ENCODE measurements at regions not wholly inside any gene's neighbourhood (a gene's known extent, or its start where the extent isn't known, plus 50 kb on each side); places are given as distances from the start of the nearest gene placed in this dataset.

DNA sequence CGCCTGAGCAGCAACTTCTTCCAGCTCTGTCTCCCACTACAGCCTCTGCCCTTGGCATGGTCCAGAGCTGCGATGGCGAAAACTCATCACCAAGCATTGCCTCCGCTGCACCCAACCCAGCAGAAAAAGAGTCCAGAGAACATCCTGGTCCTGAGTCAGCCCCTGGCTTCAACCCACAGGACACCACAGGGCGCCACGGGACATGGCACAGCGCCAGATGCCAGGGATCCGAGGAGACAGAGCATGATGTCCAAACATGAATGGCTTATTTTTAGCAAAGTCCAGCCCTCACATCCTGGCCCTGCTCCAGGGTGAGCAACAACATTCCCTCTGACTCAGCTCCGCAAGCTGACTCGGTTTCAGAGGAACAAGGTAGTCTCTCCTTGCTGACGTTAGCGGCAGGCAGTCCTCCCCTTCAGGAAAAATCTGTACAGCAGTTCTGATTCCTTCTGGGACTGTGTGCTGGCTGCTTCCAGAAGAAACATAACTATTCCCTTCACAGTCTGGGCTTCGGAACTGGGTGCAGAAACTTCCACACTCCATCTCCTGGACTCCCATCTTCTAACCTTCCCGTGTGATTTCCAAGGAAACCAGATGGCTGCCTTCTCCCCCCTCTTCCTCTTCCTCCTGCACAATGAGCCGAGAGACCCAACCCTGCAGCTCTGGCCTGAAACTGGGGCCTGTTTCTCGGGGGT, 131.3 kb downstream of the TOMM20 start (continued):
- no peak for TF ChIP-seq JDP2 (CRISPR knock-in tag; IDR thresholded peaks at IDR 0.05; ENCODE audit: borderline replicate concordance)
- no peak for TF ChIP-seq ZSCAN21 (CRISPR knock-in tag; IDR thresholded peaks at IDR 0.05; ENCODE audit: borderline replicate concordance)
- no peak for TF ChIP-seq ZNF75D (CRISPR knock-in tag; IDR thresholded peaks at IDR 0.05; ENCODE audit: borderline replicate concordance)
- peak; percentile 80; the same call in 1 of the 2 replicates for TF ChIP-seq ZMYM3 (CRISPR knock-in tag; IDR thresholded peaks at IDR 0.05)
- no peak for TF ChIP-seq ZNF382 (CRISPR knock-in tag; IDR thresholded peaks at IDR 0.05; ENCODE audit: borderline replicate concordance)
- no peak for TF ChIP-seq MTF1 (CRISPR knock-in tag; IDR thresholded peaks at IDR 0.05)
- TF ChIP-seq JARID2 (CRISPR knock-in tag; IDR thresholded peaks at IDR 0.05; ENCODE audit: insufficient replicate concordance): no peak
- TF ChIP-seq FIP1L1 (IDR thresholded peaks at IDR 0.05; ENCODE audit: borderline replicate concordance, insufficient read depth, low read depth, low read length): 0 out of 2 replicates have a peak, but pooled peaks have one; percentile 60
- TF ChIP-seq MEF2D (CRISPR knock-in tag; IDR thresholded peaks at IDR 0.05): peak; percentile 99
- no peak for TF ChIP-seq SNAI1 (CRISPR knock-in tag; IDR thresholded peaks at IDR 0.05; ENCODE audit: borderline replicate concordance)
- TF ChIP-seq PHF21A (CRISPR knock-in tag; IDR thresholded peaks at IDR 0.05): peak; percentile 82
- TF ChIP-seq, protein P1, sequence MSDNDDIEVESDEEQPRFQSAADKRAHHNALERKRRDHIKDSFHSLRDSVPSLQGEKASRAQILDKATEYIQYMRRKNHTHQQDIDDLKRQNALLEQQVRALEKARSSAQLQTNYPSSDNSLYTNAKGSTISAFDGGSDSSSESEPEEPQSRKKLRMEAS (IDR thresholded peaks at IDR 0.05): peak; percentile 75
- TF ChIP-seq ZNF775 (CRISPR knock-in tag; IDR thresholded peaks at IDR 0.05; ENCODE audit: borderline replicate concordance): no peak
- TF ChIP-seq SRSF4 (IDR thresholded peaks at IDR 0.05; ENCODE audit: low read depth, low read length, poor library complexity, severe bottlenecking): no peak
- no peak for TF ChIP-seq CBX1 (IDR thresholded peaks at IDR 0.05; ENCODE audit: low read depth)
- no peak for TF ChIP-seq ZNF543 (CRISPR knock-in tag; IDR thresholded peaks at IDR 0.05)
- peak; percentile 54; the same call in 1 of the 2 replicates for TF ChIP-seq BHLHE40 (IDR thresholded peaks at IDR 0.05; ENCODE audit: low read length)
- TF ChIP-seq ZNF354B (CRISPR knock-in tag; IDR thresholded peaks at IDR 0.05): no peak
- TF ChIP-seq, protein P2, sequence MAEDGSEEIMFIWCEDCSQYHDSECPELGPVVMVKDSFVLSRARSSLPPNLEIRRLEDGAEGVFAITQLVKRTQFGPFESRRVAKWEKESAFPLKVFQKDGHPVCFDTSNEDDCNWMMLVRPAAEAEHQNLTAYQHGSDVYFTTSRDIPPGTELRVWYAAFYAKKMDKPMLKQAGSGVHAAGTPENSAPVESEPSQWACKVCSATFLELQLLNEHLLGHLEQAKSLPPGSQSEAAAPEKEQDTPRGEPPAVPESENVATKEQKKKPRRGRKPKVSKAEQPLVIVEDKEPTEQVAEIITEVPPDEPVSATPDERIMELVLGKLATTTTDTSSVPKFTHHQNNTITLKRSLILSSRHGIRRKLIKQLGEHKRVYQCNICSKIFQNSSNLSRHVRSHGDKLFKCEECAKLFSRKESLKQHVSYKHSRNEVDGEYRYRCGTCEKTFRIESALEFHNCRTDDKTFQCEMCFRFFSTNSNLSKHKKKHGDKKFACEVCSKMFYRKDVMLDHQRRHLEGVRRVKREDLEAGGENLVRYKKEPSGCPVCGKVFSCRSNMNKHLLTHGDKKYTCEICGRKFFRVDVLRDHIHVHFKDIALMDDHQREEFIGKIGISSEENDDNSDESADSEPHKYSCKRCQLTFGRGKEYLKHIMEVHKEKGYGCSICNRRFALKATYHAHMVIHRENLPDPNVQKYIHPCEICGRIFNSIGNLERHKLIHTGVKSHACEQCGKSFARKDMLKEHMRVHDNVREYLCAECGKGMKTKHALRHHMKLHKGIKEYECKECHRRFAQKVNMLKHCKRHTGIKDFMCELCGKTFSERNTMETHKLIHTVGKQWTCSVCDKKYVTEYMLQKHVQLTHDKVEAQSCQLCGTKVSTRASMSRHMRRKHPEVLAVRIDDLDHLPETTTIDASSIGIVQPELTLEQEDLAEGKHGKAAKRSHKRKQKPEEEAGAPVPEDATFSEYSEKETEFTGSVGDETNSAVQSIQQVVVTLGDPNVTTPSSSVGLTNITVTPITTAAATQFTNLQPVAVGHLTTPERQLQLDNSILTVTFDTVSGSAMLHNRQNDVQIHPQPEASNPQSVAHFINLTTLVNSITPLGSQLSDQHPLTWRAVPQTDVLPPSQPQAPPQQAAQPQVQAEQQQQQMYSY (CRISPR knock-in tag; IDR thresholded peaks at IDR 0.05): no peak
- TF ChIP-seq NFKBIZ (CRISPR knock-in tag; IDR thresholded peaks at IDR 0.05): 0 out of 2 replicates have a peak, but pooled peaks have one; percentile 50
- TF ChIP-seq TGIF2 (CRISPR knock-in tag; IDR thresholded peaks at IDR 0.05): no peak
- TF ChIP-seq, protein P3, sequence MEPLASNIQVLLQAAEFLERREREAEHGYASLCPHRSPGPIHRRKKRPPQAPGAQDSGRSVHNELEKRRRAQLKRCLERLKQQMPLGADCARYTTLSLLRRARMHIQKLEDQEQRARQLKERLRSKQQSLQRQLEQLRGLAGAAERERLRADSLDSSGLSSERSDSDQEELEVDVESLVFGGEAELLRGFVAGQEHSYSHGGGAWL (CRISPR knock-in tag; IDR thresholded peaks at IDR 0.05): 0 out of 2 replicates have a peak, but pooled peaks have one; percentile 38
- TF ChIP-seq, protein P4, sequence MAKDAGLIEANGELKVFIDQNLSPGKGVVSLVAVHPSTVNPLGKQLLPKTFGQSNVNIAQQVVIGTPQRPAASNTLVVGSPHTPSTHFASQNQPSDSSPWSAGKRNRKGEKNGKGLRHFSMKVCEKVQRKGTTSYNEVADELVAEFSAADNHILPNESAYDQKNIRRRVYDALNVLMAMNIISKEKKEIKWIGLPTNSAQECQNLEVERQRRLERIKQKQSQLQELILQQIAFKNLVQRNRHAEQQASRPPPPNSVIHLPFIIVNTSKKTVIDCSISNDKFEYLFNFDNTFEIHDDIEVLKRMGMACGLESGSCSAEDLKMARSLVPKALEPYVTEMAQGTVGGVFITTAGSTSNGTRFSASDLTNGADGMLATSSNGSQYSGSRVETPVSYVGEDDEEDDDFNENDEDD (CRISPR knock-in tag; IDR thresholded peaks at IDR 0.05; ENCODE audit: borderline replicate concordance): 0 out of 2 replicates have a peak, but pooled peaks have one; percentile 36
